ENCODE measurements at regions not wholly inside any gene's neighbourhood (a gene's known extent, or its start where the extent isn't known, plus 50 kb on each side); places are given as distances from the start of the nearest gene placed in this dataset.

- TF ChIP-seq, protein P1, sequence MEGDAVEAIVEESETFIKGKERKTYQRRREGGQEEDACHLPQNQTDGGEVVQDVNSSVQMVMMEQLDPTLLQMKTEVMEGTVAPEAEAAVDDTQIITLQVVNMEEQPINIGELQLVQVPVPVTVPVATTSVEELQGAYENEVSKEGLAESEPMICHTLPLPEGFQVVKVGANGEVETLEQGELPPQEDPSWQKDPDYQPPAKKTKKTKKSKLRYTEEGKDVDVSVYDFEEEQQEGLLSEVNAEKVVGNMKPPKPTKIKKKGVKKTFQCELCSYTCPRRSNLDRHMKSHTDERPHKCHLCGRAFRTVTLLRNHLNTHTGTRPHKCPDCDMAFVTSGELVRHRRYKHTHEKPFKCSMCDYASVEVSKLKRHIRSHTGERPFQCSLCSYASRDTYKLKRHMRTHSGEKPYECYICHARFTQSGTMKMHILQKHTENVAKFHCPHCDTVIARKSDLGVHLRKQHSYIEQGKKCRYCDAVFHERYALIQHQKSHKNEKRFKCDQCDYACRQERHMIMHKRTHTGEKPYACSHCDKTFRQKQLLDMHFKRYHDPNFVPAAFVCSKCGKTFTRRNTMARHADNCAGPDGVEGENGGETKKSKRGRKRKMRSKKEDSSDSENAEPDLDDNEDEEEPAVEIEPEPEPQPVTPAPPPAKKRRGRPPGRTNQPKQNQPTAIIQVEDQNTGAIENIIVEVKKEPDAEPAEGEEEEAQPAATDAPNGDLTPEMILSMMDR (IDR thresholded peaks at IDR 0.05) = no peak
- no peak for TF ChIP-seq POLR2A (IDR thresholded peaks at IDR 0.05)
These were observed 1044.2 kb downstream of the GLUD2 start for GRCh38 chrX:122091571-122091970.
